DMS53 treated with DMSO at 0.1 percent for 48 hours (cell line): ENCODE measurements at regions not wholly inside any gene's neighbourhood (a gene's known extent, or its start where the extent isn't known, plus 50 kb on each side); places are given as distances from the start of the nearest gene placed in this dataset.
"Not testable (repeated sequence)": the region's sequence is repeated elsewhere in the genome, so short reads cannot be mapped to it uniquely, and the experiment has no call there.

Experiments
- DNase-seq: peaks from one replicate; lab custom pipeline; 2025; ENCODE audit not compliant: unreplicated experiment; lab: John Stamatoyannopoulos, UW

DNA sequence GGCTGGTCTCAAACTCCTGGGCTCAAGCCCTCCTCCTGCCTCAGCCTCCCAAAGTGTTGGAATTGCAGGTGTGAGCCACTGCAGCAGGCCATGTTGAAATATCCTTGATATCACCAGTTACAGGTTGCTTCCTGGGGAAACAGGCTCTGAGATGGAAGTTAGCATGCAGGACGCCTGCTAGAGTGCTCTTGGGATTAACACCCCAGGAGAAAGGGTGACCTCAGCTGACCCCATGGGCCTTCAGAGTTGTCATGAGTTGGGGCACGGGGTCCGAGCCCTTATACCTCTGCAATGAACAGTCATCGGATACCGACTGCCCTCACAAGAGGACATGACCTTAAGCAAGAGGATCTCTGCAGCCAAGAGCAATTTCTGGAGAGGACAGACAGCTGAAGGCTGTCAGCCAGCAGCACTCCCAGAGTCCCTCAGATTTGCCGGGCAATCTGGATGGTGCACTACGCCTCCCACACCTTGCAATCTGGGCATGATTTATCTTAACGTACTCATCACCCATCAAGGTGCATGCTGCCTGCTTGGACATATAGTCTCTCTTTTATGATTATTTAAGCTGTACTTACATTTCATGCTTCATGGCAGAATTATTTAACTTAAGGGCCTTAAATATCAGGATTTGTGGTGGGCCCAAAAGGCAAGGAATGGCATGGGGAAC is 134.6 kb downstream of the ADSS2 start:
- no peak for DNase-seq

DNA sequence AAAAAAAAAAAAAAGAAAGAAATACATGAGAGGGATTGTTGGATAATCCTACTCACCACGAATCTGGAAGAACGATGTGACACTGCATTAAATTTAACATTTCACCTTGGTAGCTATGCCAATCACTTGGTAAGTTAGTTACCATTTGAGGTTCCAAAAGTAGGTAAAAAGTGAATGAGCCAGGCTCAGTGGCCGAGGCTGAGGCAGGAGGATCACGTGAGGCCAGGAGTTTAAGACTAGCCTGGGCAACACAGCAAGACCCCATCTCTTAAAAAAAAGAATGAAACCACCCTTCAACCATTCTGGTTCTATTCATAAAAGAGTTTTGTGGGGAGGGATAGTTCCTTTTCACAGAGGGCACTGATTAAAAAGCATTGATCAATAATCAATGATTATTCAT is 133.6 kb downstream of the ADSS2 start:
- DNase-seq: no peak

DNA sequence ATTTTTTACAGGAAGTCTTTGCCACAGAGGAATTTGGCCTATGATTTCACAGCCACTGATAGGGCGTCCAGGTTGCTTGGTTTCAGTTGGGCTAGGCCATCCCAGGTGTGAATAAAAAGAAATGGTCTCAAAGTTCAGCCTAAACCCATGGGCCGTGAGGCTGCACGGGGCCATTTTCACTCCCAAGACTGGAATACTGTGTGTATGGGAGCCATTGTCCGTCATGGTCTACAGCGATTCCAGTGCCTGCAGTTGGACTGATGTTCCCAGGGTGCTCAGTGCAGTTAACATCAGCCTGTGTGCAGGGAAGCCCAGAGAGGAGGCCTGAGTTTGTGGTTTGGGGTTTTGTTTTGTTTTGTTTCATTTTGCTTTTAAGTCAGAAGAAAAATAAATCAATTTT is 133.2 kb downstream of the ADSS2 start:
- DNase-seq: no peak

DNA sequence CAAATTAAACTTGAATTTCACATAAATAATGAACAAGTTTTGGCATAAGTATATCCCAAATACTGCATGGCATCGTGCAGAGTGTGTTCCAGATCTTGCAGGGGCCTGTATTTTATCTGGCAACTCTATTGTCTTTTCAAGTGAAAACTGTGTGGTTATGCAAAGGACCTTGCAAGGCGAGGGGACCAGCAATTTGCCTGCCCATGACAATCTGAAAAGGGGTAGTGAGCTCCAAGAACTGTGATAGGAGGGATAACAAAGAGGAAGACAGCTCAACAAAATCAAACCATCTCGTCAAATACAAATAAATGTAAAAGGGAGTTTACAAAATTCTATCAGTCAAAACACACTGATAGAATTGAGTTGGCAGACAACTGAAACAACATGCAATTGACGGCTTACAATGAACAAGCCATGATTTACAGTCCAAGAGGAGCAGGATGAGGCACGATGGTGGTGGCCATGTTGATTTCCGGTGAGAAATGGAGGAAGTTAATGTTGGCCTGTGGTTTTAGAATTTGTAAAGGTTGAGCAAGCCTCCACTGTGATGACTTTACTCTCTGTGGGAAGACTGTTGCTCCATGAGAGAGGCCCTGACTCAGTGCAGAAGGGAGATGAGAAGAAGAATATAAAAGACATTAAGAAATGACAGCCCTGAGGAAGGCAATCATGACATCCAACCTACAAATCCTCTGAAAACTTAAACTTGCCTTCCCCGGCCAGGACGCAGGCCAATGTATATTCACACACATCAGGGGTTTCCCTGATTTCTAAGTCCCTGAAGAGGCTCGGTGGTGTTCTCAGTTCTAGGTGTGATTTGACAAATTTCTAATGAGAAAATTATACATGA is 132.2 kb downstream of the ADSS2 start:
- no peak for DNase-seq

DNA sequence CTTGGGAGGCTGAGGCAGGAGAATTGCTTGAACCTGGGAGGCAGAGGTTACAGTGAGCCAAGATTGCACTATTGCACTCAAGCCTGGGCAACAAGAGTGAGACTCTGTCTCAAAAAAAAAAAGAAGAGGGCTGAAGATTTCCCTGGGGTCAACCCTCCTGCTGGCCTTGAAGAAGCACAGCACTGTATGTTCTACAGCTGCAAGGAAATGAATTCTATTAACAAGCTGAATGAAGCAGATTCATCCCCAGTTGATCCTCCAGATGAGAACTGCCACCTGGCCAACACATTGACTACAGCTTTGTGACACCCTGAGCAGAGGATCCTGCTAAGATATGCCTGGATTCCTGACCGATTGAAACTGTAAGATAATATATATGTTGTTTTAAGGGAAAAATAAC is 129.5 kb downstream of the ADSS2 start:
- no peak for DNase-seq

DNA sequence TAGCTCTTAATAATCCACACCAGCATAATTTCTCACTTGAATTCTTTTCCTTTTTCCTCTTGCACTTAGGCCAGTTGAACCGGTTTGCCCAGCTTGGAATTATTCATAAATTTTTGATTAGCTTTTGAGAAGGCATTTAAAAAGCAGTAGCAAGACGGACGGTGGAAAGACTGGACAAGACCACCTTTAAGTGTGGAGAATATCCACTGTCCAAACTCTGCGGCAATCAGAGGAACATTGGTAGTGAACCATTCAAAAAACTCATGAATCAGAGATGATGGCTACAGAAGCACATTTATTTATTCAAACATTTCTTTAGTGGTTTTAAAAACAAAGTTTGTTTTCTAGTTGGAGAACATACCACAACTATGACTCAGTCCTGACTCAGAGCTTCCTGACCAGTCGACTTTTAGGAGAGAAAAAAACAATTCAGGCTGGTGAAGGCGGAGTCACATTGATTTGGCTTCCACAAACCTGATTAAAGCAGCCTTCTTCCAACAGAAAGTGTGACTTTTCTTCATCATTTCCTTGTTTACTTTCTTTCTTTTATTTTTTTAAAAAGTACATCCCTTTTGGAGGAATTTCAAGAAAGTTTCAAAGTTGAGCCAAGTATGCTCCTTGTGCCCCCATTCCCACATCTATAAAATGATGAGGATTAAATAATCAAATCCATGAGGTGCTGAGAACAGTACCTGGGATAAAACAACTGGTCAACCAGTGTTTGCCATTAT is 128.8 kb downstream of the ADSS2 start:
- peak; percentile 65 for DNase-seq

DNA sequence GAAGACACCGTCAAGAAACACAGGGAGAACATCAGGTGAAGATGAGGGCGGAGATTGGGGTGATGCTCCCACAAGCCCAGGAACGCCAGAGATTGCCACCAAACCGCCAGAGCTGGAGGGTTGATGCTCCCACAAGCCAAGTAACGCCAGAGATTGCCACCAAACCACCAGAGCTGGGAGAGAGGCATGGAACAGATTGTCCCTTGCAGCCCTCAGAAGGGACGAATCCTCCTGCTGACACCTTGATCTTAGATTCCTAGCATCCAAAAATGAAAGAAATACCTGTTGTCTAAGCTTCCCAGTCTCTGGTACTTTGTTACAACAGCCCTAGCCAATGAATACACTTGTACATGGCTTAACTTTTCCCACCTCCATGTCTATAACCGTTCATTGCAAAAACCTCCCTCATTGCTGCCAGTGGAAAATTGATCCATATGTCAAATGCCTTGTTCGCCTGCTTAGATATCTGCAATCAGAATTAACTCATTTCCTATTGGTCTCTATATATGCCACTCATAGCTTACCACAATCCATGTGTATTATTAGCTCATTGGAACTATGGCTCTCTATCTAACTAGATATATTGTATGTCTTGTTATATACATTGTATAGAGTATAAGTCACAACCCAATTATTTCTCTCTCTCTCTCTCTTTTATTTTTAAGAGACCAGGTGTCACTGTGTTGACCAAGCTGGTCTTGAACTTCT is 127.4 kb downstream of the ADSS2 start:
- DNase-seq: no peak

DNA sequence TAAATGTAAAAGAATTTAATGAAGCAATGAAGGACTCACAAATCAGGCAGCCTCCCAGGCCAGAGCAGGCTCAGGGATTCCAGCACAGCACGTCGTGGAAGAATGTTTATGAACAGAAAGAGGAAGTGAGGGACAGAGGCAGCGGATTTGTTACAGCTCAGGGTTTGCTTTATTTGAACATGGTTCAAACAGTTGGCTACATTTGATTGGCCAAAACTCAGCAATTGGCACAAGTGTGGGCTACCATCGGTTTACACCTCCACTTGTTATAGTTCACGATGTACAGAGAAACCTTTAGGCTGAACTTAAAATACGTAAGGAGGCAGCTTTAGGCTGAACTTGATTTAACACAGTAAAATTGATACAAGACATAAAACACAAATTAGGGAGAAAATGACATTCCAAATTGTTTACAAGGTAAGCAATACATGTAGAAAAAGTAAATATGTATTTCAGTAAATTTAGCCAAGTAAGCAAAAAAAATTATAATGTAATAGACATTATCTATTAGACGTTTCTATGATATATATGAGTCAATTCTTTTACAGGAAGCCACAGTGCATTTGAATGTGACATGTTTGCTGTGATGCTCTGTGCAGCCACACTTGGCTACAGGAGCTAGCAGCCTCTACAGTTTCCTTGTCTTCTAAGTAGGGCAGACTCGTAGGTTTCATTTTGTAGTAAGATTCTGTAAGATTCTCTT is 126.5 kb downstream of the ADSS2 start:
- no peak for DNase-seq

DNA sequence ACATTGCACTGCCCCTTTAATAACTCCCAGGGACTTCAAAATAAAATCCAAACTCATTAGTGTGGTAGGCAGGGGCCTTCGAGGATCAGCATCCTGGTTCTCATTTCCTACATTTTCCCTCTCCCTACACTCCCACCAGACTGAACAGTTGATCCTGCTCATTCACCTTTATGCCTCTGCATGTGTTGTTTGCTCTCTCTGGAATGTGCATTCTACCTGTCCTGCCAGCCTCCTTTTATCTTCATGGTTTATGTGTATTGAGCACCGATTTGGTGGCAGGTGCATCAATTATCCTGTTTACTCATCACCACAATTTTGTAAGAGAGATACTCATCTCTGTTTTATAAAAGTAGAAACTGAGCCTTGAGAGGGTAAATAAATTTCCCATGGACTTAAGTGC is 125.0 kb downstream of the ADSS2 start:
- DNase-seq: peak; percentile 13

DNA sequence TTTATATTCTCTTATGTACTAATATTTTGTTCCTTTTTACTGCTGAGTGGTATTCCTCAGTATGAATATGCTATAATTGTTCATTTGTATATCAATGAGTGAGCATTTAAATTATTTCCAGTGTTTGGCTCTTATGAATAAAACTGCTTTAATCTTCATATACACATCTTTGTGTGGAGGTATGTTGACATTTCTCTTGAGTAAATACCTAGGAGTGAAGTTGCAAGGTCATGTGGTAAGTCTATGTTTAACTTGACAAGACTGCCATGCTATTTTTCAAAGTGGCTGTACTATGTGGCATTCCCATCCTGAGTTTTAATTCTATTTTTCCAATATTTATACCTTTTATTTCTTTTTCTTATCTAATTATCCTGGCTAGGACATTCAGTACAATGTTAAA is 124.2 kb downstream of the ADSS2 start:
- DNase-seq: peak; percentile 38

DNA sequence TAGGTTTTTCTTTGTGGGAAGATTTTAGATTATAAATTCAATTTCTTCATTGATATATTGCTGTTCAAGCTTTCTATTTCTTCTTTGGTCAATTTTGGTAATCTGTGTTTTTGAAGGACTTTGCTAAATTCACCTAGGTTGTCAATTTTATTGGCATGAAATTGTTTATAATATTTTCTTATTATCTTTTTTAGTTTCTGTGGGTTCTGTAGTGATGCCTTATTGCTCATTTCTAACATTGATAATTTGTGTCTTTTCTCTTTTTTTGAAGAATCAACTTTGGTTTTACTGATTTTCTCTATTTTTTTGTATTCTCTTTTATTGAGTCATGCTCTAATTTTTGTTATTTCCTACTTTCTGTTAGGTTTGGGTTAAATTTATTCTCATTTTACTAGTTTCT is 123.2 kb downstream of the ADSS2 start:
- DNase-seq: no peak

DNA sequence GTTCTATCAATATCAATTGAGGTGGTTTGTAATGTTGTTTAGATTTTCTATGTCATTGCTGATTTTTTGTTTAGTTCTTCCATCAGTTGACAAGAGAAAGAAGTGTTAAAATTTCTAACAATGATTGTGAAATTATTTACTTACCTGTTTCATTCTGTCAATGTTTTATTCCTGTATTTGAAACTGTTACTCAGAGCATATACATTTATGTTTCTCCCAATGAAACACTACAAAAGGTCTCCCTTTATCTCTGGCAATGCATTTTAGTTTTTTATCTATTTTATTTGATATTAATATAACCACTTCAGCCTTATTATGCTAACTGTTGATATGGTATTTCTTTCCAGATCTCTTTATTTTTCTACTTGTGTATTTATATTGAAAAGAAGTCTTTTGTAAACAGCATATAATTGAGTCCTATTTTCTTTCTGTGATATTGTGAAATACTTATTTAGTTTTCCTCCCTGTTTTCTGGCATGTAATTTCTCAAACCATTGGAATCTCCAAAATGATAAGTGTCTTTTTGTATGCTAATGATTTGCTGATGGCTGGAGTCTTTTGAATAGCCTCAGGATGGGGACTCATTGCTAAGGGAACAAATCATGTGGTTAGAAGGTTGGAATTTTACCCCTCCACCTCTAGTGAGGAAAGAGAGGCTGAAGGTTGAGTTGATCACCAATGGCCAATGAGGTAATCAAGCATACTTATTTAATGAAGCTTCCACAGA is 122.0 kb downstream of the ADSS2 start:
- DNase-seq: no peak

DNA sequence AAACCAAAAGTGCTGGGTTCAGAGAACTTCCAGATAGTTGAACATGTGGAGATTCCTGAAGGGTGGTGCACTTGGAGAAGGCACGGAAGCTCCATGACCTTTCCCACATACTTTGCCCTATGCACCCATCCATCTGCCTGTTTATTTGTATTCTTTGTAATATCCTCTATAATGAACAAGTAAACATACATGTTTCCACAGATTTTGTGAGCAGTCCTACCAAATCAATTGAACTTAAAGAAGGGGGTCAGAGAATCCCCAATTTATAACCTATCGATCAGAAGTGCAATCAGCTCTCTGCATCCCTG is 121.4 kb downstream of the ADSS2 start:
- DNase-seq: no peak

DNA sequence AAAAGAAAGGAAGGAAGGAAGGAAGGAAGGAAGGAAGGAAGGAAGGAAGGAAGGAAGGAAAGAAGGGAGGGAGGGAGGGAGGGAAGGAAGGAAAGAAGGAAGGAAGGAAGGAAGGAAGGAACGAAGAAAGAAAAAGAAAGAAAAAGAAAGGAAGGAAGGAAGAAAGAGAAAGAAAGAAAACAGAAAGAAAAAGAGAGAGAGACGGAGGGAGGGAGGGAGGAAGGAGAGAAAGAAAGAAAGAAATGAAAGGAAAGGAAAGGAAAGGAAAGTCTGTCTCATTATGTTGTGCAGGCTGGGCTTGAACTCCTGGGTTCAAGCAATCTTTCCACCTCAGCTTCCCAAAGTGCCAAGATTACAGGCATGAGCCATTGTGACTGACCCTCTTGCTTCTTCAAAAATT is 118.9 kb downstream of the ADSS2 start:
- DNase-seq: not testable (repeated sequence)

DNA sequence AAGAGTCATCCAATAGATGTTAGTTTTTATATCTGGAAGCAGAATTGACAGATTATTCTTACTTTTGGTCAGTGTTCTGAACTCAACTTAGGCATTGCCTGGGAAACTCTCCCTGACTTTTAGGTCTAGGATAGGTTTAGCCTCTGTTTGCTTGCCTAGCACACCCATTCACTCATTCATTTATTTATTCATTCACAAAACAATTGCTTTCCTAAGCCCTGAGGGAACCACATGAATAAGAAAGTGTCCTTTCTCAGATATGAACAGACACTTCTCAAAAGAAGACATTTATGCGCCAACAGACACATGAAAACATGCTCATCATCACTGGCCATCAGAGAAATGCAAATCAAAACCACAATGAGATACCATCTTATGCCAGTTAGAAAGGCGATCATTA is 117.4 kb downstream of the ADSS2 start:
- DNase-seq: not testable (repeated sequence)

DNA sequence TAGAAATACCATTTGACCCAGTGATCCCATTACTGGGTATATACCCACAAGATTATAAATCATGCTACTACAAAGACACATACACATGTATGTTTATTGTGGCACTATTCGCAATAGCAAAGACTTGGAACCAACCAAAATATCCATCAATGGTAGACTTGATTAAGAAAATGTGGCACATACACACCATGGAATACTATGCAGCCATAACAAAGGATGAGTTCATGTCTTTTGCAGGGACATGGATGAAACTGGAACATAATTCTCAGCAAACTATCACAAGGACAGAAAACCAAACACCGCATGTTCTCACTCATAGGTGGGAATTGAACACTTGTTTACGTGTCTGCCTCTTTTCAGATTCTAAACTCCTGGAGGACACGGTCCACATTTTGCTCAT is 116.9 kb downstream of the ADSS2 start:
- not testable (repeated sequence) for DNase-seq

DNA sequence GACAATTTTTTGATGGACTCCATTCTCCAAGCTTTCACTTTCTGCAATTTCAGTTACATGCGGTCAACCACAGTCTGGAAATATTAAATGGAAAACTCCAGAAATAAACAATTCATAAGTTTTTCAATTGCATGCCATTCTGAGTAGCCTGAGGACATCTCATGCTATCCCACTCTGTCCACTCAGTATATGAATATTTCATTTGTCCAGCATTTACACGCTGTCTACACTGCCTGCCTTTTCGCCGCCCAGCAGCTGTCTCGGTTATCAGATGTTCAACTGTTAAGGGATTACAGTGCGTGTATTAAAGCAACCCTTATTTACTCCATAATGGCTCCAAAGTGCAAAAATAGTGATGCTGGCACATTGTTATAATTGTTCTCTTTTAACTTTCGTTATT is 116.3 kb downstream of the ADSS2 start:
- no peak for DNase-seq

DNA sequence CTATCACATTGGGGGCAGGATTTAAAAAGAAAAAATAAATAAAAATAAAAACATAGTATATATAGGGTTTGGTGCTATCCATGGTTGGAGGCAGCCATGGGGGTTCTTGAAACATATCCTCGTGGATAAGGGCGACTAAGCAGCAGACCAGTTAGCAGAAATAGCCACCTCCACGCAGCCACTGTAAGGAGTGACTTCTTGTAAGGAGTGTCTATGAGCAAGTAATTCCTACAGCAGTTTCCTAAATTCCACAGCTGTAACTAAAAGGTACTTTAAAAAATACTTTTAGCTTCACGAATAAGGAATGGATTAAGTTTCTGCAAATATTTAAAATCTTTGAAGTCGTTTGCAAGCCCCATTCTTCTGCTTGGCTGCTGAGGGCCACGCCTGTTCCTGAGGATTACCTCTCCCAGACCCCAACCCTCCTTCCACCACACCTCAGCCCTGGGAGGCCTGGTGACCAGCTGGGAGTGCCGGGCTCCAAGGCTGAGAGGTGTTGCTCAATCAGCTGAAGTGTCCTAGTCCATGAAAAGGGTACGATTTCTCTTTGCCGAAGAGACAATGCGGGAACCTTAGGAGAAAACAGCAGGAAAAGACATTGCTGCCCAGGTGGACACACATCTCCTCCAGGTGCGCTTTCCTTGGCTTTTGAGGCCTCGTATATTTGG is 115.3 kb downstream of the ADSS2 start:
- DNase-seq: no peak

DNA sequence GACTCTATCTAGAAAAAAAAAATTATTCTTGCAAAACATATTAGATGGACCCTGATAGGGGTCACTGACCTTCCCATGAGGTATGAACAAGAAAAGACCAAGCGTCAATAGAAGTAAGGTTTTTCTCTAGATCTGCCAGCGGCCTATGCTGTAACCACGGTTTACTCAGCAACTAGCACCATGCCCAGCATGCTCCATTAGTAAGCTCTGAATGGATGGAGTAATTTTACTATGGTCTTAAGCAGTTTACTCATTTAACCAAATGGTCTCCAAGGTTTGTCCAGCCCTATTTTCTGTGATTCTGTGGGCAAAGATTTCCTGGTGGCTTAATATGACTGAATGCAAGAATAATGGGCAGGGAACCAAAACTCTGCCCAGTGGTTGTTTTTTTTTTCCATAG is 113.9 kb downstream of the ADSS2 start:
- DNase-seq: no peak
